Middle frontal gyrus (tissue), 1 donor: ENCODE measurements at regions not wholly inside any gene's neighbourhood (a gene's known extent, or its start where the extent isn't known, plus 50 kb on each side); places are given as distances from the start of the nearest gene placed in this dataset.

Experiments used
- DNase-seq: peaks from one replicate; pipeline ENCODE4 v3.0.0-alpha.2; 2015; ENCODE audit warnings: low spot score; ENCODE audit errors: extremely low spot score

DNA sequence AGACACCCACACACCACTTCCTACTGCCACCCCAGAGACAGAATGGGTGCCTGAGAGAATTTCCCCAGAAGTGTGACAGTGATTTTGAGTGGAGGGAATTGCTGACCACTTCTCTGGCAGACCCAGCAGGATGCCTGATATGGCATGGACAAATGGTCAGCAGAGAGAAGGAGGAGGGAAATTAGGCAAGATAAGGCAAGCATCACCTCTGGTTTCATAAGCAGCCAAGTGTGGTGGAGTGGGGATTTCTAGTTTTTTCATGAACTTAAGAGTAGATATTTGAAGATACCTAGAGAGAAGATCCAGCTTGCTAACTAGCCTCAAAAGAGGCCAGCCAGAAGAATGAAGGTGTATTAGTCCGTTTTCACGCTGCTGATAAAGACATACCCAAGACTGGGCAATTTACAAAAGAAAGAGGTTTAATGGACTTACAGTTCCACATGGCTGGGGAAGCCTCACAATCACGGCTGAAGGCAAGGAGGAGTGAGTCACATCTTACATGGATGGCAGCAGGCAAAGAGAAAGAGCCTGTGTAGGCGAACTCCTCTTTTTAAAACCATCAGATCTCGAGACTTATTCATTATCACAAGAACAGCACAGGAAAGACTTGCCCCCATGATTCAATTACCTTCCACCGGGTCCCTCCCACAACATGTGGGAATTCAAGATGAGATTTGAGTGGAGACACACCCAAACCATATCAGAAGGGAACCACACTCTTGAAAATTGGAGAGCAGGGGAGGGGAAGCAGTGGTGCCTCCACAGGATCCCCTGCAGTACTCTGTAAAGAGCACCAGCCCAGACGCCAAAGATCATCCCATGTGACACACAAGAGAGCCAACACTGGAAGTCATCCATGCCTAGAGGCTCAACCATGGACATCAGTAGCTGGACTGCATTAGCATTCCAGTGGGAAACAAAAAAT is 64.2 kb downstream of the RBM43 start:
- DNase-seq: no peak

DNA sequence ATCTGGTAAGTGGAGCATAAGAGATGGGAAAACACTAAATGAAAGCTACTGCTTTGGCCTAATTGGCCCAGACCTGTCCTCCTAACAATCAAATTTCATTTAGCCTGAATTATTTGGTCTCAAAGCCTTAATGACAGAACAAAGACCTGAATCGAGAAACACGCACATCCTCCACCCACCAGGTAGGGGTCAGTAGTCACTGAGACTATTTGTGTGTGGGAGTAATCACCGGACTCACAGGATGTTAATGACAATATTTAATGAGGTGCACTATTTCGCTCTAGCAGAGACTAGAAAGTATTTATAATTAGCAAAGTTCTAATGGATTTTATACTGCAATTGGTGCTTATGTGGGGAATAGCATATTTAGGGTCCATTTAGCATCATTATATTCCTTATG is 68.1 kb downstream of the RBM43 start:
- DNase-seq: no peak

DNA sequence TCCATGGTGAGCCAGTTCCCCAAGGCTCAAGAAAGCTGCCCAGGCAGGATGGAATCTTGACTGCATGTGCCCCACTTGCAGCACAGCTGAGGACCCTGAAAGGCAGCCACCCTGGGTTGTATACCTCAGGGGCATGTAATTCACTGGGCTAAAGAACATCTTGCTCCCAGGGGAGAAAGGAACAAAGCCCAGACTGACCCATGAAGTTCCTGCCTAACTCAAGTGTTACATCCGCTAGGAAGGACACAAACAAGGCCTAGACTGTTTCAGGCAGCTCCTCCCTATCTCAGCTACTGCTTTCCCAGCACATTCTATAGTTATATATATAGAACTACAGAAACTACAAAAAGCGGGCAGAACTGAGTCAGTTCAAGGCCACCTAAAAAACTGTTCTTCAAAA is 69.0 kb downstream of the RBM43 start:
- DNase-seq: no peak

DNA sequence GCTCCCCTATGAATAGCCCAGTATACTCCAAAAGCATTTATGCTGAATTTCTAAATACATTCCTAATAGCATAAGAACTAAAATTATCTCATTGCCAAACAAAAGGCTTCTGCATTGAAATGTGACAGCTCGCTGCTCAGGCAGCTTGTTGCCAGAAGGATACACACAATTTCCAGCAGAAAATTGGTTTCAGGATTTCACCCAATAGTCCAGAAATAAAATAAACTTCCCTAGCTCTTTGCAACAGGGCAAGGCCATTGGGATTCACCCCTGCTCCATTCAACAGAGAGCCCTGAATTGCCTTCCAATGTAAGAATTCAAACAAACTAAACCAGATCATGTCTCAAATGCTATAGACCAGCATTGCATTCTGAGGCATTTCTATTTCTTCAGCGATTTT is 70.7 kb downstream of the RBM43 start:
- no peak for DNase-seq

DNA sequence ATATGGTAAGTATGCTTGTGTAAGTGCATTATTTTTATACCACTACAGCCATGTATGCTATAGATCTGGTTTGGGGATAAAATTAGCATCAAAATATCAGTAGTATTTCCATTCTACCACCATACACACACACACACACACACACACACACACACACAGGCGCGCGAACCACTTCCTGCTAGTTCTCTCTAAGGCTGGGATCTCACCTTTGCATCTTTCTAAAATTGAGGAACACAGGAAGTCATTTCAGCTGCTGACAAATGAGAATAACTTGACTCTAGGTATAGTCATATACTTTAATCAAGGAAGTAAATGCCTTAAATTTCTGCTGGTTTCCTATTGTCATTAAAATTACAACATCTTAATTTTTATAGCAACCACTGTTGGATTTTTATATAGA is 72.5 kb downstream of the RBM43 start:
- DNase-seq: no peak

DNA sequence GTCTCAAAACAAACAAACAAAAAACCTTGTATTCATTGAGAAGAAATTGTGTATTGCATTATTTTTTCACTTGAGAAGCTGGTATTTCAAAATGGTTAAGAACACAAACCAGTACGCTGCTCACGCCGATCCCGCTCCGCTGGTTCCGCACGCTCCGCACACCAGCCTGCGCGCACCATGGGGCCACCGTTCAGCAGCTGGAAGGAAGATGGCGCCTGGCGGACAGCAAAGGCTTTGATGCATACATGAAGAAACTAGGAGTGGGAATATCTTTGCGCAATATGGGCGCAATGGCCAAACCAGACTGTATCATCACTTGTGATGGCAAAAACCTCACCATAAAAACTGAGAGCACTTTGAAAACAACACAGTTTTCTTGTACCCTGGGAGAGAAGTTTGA is 75.7 kb downstream of the RBM43 start:
- no peak for DNase-seq

DNA sequence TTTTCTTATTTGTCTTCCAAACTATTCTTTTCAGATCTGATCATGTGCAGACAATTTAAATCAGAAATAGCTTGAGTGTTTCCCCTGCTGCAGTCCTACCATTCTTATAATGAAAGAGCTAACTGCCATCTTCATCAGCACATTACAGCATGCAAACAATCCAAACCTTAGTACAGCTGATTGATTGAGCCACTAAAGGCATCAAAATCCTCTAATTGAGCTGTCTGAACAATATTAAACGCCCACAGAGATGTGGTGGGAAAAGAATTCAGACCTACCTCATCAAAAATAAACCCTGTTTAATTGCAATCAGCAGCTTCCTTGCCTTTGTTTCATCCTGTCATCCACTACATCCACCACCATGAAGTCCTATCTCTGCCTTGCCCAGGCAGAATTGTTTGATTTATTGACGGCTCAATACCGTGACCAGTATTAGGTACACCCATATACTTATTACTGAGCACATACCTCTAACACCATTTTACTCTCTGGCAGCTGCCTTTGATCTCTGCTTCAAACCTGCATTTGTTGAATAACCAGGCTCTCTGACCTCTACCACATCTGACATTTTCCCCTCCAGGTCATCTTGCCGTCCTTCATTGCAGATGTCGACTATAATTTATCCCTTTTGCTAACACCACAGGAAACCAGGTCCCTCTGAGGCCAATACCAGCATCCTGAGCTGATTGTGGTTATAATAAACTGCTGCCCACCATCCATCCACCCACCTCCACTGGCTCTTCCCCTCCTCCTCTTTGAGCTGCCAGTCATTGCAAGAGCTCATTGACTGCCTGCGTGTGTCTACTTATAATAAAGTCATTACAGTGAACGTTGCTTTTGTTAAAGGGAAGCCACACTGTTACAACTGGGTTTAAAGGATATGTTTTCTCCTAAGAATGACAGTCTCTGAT is 78.5 kb downstream of the RBM43 start:
- no peak for DNase-seq

DNA sequence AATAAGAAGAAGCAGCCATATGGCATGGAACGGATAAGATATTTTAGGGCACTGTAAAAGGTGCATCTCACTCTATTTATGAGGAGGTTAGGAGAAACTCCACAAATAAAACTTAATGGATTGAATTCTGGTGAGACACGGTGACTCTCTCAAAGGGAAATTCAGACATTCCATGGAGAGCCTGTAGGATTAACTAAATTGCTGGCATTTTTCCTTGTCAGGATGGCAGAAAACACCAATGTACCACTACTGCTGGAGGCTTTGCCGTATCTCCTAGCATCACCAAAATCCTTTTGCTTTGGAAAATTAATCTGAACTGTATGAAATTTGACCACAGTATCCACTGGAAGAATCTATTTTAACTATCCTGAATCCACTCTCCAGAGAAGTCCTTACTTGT is 79.3 kb downstream of the RBM43 start:
- DNase-seq: no peak

DNA sequence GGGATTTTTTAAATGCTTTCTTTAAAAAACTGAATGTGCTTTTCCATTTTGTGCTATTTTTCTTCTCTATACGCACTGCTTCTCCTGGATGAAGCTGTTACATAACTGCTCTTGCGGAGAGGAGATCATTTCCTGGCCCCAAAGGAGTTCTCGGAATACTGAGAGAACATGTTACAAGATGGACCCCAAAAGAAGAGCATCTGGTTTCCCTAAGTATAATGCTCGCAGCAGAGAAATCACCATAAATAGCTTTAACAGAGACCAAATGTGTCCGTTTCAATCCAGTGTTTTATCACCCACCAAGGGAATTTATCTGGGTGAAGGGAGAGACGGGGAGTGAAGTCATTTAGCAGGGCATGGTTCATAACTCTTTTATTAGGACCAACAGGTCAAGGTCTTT is 80.1 kb downstream of the RBM43 start:
- DNase-seq: no peak

DNA sequence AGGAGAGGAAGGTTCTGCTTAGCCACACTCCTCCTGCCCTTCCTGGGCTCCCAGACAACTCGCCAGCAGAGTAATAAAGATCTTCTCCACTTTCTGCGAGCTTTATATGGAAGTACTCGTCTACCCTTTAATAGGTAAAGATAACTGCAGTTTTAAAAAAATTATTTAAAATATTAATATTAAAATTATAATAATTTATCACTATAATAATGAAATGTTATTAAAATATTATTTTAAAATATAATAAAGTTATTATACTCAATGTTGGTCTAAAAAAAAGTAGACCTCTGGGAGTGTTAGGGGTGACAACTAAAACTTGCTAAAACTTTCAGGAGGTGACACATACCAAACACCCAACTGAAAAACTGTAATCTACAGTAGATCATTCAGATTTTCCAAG is 81.5 kb downstream of the RBM43 start:
- DNase-seq: no peak

DNA sequence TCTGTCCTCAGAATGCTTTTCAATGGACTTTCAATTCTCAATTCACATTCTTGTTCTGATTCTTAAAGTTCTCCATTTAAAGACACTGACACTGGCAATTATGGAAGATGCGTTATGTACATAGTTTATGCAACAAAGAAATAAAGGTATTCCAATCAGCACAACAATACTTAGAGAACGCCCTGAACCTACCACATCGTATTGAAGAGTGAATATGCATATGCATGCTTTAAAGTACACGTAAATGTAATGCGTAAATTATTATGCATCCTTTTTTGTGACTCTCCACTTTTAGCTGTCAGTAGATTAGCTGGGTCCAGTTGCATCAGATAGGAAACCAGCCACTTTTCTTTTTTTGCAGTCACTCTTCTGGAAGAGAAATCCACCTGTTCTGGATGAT is 83.5 kb downstream of the RBM43 start:
- DNase-seq: no peak

DNA sequence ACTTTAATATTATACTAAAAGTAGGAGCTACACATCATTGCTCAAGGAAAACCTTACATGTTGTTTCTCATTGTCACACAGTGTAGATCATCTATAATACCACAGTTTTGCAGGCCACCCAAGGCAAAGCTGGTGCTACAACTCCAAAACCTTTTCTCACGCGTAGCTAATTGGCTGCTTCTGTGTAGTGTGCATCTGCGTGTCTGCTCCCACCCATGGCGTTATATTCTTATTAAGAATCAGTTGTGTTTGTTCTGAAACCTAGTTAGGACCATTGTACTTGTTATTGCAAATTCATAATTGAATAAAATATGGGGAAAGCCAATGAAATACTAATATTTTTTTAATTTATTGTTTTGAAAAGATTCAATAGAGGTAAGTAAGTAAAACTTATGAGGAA is 83.9 kb downstream of the RBM43 start:
- DNase-seq: no peak

DNA sequence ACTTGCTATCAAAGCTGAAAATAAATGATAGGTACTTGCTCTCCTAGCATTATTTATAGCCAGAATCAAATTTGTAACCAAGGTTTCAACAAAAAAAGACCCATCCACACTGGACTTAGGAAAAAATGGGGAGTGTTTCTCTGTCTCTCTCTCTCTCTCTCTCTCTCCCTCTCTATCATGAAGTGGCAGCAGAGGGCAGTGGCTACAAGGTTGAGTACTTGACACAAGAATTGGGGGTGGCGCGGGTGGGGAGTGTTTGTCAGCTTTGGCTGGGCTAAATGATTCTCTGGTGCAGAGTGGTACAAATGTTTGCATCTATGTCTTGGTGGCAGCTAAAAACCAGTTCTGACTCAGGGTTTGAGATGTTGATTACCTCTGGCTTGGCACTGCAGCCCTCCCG is 85.0 kb downstream of the RBM43 start:
- DNase-seq: no peak

DNA sequence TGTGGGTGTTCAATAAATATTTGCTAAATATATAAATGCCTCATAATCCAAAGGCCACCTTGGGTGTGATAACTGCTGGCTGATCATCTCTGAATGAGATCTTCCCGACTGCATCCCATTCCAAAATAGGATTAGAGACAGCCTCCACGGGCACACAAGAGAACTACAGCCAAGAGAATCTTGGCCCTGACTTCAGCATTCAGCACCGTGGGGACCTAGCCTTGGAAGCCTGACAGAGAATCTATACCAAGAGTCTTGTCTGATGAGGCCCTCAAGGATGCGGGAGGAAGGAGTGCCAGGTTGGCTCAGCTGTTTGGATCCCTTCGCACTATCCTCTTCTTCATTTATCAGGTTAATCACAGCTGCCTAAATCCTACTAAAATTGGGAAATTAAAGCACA is 85.8 kb downstream of the RBM43 start:
- DNase-seq: no peak

DNA sequence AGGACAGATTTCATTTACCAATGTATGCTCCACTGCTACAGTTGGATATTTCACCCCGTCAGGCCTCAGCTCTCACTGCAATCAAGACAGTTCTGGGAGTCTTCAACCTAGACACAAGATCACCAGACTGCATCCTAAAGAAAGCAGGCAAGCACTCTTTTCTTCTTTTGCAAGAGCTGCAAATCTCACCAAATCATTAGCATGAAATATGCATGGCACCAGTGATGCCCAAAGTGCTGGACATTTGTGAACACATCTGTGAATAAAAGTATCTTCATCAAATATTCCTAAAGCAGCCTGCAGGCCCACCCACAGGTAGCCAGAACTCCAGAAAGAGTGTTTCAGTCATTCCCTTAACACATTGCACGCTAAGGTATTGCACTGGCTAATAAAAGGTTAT is 87.5 kb downstream of the RBM43 start:
- no peak for DNase-seq

DNA sequence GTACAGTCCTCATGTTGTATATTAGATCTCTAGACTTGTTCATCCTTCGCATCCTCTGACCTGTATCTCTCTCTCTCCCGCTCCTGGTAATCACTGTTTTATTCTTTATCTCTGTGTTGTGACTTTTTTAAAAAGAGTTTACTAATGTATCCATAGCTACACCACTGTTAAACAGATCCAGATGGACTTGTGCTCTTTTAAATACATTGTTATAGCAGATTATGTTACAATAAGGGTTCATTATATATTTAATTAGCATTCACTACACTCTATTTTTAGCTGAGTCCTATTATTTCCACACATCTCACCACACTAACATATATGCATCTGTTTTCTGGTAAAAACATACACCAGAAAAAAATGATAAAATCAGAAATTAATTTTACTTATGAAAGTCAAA is 90.5 kb downstream of the RBM43 start:
- DNase-seq: no peak

DNA sequence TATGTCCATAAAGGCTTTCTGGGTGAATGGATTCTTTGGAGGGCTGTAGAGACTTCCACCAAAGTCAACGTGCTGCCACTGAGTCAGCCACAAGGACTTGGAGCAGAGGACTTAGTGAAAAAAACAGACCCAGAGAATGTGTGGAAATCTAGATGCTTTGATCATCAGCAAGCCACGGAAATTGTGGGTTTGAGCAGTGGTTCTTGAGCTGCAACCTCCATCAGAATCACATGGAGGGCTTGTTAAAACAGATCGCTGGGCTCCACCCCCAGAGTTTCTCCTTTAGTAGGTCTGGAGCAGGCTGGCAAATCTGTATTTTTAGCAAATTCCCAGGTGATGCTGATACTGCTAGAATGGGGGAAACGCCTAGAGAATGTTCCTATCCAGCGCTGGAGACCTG is 95.3 kb downstream of the RBM43 start:
- DNase-seq: no peak

DNA sequence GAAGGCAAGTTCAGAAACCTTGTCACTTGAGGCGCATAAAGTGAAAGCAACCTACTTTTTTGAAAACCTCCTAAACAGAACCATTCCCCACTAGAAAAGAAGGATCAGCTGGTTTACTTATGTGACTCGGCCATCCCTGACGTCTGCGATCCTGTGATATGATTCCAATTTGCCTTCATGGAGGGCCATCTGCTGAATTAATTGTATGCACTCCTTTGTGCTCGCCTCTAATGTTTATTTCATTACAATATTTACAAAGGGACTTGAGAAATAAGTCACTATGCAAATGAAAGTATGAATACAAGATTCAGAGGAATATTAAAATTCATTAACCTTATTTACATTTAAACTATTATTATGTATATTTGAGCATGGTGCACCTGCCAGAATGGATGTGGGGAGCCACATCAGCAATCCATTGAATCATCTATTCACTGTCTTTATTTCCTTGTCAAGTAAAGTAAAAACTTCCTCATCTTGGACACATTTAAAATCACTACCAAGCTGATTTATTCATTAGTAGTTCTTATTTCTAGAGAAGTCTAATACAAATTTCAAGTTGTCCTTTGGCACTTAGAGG is 96.5 kb downstream of the RBM43 start:
- DNase-seq: no peak

DNA sequence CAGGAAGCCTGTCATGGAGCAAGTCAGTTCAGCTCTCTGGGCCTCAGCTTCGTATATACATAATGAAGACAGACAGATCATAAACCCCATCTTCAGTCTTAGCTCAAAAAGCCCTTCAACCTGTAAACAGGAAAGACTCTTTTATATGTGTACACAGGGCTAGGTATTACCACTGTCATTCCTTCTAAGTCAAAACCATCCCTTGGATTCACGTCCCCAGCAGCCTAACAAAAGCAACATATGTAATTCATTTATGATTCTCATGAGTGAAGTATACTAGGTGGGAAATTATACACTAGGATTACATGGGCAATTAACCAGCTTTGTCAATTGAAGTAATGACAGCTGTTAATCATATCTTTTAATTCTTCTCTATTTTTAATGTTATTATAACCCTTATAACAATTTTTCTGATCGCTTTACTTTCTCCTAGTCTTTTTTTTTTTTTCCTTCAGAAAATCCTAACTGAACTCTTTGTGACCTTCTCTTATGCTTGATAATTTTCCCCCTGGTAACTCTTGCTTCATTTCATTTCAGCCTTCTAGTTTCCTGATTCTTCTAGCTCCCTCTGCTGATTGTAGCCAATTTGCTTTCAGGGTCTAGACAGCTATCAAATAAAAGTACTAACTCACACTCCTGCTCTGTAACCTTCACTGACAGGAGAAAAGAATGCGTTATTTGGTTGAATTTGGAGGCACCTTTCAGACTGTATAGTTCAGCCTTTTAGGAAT is 99.7 kb downstream of the RBM43 start:
- DNase-seq: no peak

DNA sequence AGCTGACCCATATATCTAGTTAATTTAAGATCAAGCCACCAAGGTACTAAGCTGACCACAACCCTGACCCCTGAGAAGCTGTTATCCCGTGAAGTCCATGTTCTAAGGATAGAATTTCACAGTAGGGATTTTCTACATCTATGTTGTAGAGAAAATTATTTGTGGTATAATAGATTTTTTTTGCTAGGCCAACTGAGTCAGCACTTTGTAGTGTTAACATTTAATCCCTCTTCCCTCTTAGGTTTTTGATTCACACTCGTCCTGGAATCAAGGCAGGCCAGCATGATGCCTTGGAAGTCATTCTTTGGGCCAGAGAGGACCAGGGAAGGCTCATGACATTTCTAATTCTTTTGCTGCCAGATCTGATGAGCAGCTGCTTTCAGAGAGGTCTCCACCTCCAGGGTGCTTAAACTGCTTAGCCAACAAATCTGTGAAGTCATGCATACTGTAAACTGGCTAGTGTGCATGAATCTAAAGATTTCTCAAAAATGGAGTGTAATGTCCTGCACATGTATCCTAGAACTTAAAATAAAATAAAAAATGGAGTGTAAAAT is 102.5 kb downstream of the RBM43 start:
- no peak for DNase-seq
